GM12874 (cell line): ENCODE measurements at regions not wholly inside any gene's neighbourhood (a gene's known extent, or its start where the extent isn't known, plus 50 kb on each side); places are given as distances from the start of the nearest gene placed in this dataset.

ENCODE experiments used
- CTCF ChIP-seq: IDR thresholded peaks from 2 replicates; pipeline ENCODE4 v1.5.1; 2011; ENCODE audit warnings: low read depth, mild to moderate bottlenecking, control low read depth, low read length, moderate library complexity; ENCODE audit not compliant: insufficient read depth

- TF ChIP-seq CTCF, result no peak
Measured at GRCh38 chr14:30240685-30241084, 313.0 kb upstream of the PRKD1 start.

GRCh38 chr14:30242744-30243143 lies 315.1 kb upstream of the PRKD1 start:
- TF ChIP-seq CTCF, result no peak

GRCh38 chr14:30243207-30243606 lies 315.6 kb upstream of the PRKD1 start:
- no peak for TF ChIP-seq CTCF

- TF ChIP-seq CTCF, result no peak
Measured at GRCh38 chr14:30243805-30244204, 315.2 kb upstream of the G2E3 start.

- no peak for TF ChIP-seq CTCF
Measured at GRCh38 chr14:30251017-30251416, 307.9 kb upstream of the G2E3 start.

GRCh38 chr14:30251557-30252100 lies 307.3 kb upstream of the G2E3 start:
- TF ChIP-seq CTCF, result no peak

GRCh38 chr14:30252151-30252550 lies 306.8 kb upstream of the G2E3 start:
- TF ChIP-seq CTCF, result no peak
